Neural cell (in vitro differentiated cells): ENCODE measurements at regions not wholly inside any gene's neighbourhood (a gene's known extent, or its start where the extent isn't known, plus 50 kb on each side); places are given as distances from the start of the nearest gene placed in this dataset.

Experiments
- EZH2 ChIP-seq: fragments of 200-600, 300-800 bp; shearing (Covaris generic), sonication (generic); IDR thresholded peaks from 2 replicates; pipeline ENCODE4 v1.6.1; 2014; ENCODE audit warnings: antibody characterized with exemption, low read length, borderline replicate concordance, mild to moderate bottlenecking; ENCODE audit not compliant: insufficient read depth, poor library complexity, severe bottlenecking
- TF ChIP-seq, protein P1 (sequence below): fragments of 450-650 bp; IDR thresholded peaks from 2 replicates; pipeline ENCODE4 v1.5.1; 2014; ENCODE audit warnings: antibody characterized with exemption, mild to moderate bottlenecking, moderate library complexity; ENCODE audit not compliant: poor library complexity, severe bottlenecking

GRCh38 chr6:145489583-145489982 lies 245.7 kb downstream of the EPM2A start:
- TF ChIP-seq, protein P1, sequence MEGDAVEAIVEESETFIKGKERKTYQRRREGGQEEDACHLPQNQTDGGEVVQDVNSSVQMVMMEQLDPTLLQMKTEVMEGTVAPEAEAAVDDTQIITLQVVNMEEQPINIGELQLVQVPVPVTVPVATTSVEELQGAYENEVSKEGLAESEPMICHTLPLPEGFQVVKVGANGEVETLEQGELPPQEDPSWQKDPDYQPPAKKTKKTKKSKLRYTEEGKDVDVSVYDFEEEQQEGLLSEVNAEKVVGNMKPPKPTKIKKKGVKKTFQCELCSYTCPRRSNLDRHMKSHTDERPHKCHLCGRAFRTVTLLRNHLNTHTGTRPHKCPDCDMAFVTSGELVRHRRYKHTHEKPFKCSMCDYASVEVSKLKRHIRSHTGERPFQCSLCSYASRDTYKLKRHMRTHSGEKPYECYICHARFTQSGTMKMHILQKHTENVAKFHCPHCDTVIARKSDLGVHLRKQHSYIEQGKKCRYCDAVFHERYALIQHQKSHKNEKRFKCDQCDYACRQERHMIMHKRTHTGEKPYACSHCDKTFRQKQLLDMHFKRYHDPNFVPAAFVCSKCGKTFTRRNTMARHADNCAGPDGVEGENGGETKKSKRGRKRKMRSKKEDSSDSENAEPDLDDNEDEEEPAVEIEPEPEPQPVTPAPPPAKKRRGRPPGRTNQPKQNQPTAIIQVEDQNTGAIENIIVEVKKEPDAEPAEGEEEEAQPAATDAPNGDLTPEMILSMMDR = no peak
- no peak for TF ChIP-seq EZH2
